A673 (cell line): ENCODE measurements at regions not wholly inside any gene's neighbourhood (a gene's known extent, or its start where the extent isn't known, plus 50 kb on each side); places are given as distances from the start of the nearest gene placed in this dataset.

Experiments used
- BruUV-seq: library from RNA; stranded (reverse); fragments of 400-500 nt; replicated peaks from 2 replicates; lab custom pipeline; 2021; lab: Mats Ljungman, UMichigan
- CTCF ChIA-PET: fragments of 300-600 bp; sonication (Branson Sonifier 250); formaldehyde crosslinking; loops from one replicate; lab custom pipeline; 2022; ENCODE audit warnings: antibody characterized with exemption; lab: Charles Lee
- POLR2A ChIA-PET: fragments of 300-600 bp; sonication (Branson Sonifier 250); formaldehyde crosslinking; loops from one replicate; lab custom pipeline; 2022; ENCODE audit warnings: antibody characterized with exemption; ENCODE audit not compliant: low non-redundant PET; lab: Charles Lee
- DNase-seq: peaks from one replicate; pipeline ENCODE4 v3.0.0-alpha.2; 2015; ENCODE audit warnings: low spot score
- H3K27ac ChIP-seq: fragments of 200-600 bp; sonication (generic); 2 replicates; pipeline ENCODE4 v1.5.1; 2016; ENCODE audit warnings: mixed run types, low read depth, mild to moderate bottlenecking, mixed read lengths, antibody characterized with exemption, low read length; ENCODE audit not compliant: poor library complexity, severe bottlenecking
- H3K27me3 ChIP-seq: fragments of 200-600 bp; sonication (generic); replicated peaks from 2 replicates; pipeline ENCODE4 v1.6.1; 2017; ENCODE audit warnings: mixed run types, low read depth, mild to moderate bottlenecking, mixed read lengths, antibody characterized with exemption, low read length; ENCODE audit not compliant: insufficient read depth, poor library complexity
- H3K36me3 ChIP-seq: fragments of 200-600 bp; sonication (generic); 2 replicates; pipeline ENCODE4 v1.6.1; 2016; ENCODE audit warnings: mixed run types, mild to moderate bottlenecking, mixed read lengths, antibody characterized with exemption, low read length; ENCODE audit not compliant: insufficient read depth, poor library complexity, severe bottlenecking
- H3K4me1 ChIP-seq: fragments of 200-600 bp; sonication (generic); 2 replicates; pipeline ENCODE4 v1.6.1; 2017; ENCODE audit warnings: mixed run types, mild to moderate bottlenecking, mixed read lengths, antibody characterized with exemption, low read length; ENCODE audit not compliant: insufficient read depth, poor library complexity, severe bottlenecking
- H3K4me3 ChIP-seq: fragments of 200-600 bp; sonication (generic); 2 replicates; pipeline ENCODE4 v1.5.1; 2016; ENCODE audit warnings: low read depth, mixed run types, mild to moderate bottlenecking, mixed read lengths, low read length; ENCODE audit not compliant: poor library complexity, severe bottlenecking
- H3K9me3 ChIP-seq: fragments of 200-600 bp; sonication (generic); 2 replicates; pipeline ENCODE4 v1.6.1; 2016; ENCODE audit warnings: mixed run types, low read depth, mild to moderate bottlenecking, mixed read lengths, antibody characterized with exemption, low read length; ENCODE audit not compliant: poor library complexity, severe bottlenecking
- EZH2 ChIP-seq: fragments of 200-600 bp; sonication (generic); IDR thresholded peaks from 2 replicates; pipeline ENCODE4 v1.6.1; 2017; ENCODE audit warnings: borderline replicate concordance, low read depth, mild to moderate bottlenecking, mixed read lengths, antibody characterized with exemption, low read length; ENCODE audit not compliant: poor library complexity, severe bottlenecking
- intact Hi-C: fragments of 100-400 bp; cut with micrococcal nuclease; formaldehyde crosslinking; loops from one replicate; pipeline ENCODE4 v1.10.0; 2022; ENCODE audit not compliant: unreplicated experiment
- TF ChIP-seq, protein P1 (sequence below): fragments of 300-800, 200-600 bp; sonication (generic); conservative IDR thresholded peaks from 2 replicates; pipeline ENCODE4 v1.5.1; 2017; ENCODE audit warnings: low read depth, mild to moderate bottlenecking, antibody characterized with exemption, low read length, moderate library complexity, mixed read lengths

DNA sequence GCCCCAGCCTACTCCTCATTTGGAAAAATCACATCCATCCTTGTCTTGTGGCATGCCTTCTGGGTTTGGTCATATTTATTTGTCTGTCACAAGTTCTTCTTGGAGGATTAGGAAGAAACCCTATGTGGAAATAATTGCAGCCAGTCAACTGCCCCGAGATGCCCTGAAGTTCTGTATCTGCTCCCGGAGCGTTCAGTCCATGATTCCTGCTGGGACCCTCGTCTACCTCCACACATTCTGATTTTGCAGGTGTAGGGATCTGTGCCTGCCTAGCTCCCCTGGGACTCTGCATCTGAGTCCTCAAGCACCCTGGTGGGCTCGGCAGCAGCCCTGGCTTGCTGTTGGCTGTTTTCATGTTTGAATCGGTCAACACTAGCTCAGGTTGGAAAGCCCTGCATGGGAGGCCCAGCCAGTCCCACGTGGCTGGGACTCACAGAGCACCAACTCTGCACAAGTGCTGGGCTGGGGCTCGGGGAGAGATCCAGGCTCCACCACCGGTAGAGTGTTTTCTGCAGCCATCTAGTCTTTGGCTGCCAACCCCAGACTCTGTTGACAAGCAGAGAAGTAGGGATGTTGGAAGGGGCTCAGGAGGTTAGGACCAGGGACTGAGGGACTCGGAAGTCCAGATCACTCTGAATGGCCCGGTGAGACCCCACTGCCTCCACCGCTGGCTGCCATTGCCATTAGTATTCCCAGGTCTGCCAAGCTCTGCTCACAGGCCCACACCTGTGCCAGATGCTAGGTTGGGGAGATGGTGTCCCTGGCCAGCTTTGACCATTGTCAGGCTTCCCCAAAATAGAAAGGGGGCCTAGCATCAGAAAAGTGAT lies 183.5 kb upstream of the CST7 start:
- BruUV-seq = no TSS peak
- Histone ChIP-seq H3K4me1 (peaks cover 30% of the 10 kb centered on the region), H3K4me3 (no peak overlapping the region), H3K27ac (no peak overlapping the region), H3K27me3 (no peaks in the 10 kb centered on the region), H3K36me3 (peaks cover 5% of the 10 kb centered on the region), H3K9me3 (peaks cover 14% of the 10 kb centered on the region)
- no peak for DNase-seq
- intact Hi-C loops = no loop called here
- TF ChIP-seq, protein P1, sequence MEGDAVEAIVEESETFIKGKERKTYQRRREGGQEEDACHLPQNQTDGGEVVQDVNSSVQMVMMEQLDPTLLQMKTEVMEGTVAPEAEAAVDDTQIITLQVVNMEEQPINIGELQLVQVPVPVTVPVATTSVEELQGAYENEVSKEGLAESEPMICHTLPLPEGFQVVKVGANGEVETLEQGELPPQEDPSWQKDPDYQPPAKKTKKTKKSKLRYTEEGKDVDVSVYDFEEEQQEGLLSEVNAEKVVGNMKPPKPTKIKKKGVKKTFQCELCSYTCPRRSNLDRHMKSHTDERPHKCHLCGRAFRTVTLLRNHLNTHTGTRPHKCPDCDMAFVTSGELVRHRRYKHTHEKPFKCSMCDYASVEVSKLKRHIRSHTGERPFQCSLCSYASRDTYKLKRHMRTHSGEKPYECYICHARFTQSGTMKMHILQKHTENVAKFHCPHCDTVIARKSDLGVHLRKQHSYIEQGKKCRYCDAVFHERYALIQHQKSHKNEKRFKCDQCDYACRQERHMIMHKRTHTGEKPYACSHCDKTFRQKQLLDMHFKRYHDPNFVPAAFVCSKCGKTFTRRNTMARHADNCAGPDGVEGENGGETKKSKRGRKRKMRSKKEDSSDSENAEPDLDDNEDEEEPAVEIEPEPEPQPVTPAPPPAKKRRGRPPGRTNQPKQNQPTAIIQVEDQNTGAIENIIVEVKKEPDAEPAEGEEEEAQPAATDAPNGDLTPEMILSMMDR = no peak
- TF ChIP-seq EZH2 = no peak
- CTCF ChIA-PET = interaction anchor here (0.6 kb wide), 1 partner anchor 57 kb away, joined by 3 read pairs; no protein-coding TSS in a partner anchor
- POLR2A ChIA-PET = no interaction called here

GRCh38 chr20:24766143-24766527 lies 182.9 kb upstream of the CST7 start:
- ChIA-PET CTCF (interaction anchor here (0.6 kb wide), 1 partner anchor 58 kb away, joined by 3 read pairs; no protein-coding TSS in a partner anchor), POLR2A (no interaction called here)
- intact Hi-C loops = no loop called here

GRCh38 chr20:24766826-24767622 lies 182.0 kb upstream of the CST7 start:
- CTCF ChIA-PET = no interaction called here
- Histone ChIP-seq H3K36me3 (no peaks in the 10 kb centered on the region), H3K27me3 (no peaks in the 10 kb centered on the region), H3K4me1 (peaks cover 42% of the 10 kb centered on the region), H3K4me3 (no peak overlapping the region), H3K9me3 (no peaks in the 10 kb centered on the region), H3K27ac (peak overlapping the region; percentile 82)
- POLR2A ChIA-PET = no interaction called here
- BruUV-seq = no TSS peak
- TF ChIP-seq, protein P1 = no peak
- no peak for TF ChIP-seq EZH2
- intact Hi-C loops = no loop called here
- DNase-seq = no peak

More at GRCh38 chr20:24766143-24766527, 182.9 kb upstream of the CST7 start:
- DNase-seq = no peak
- TF ChIP-seq EZH2 = no peak
- TF ChIP-seq, protein P1 = no peak
- Histone ChIP-seq H3K9me3 (peaks cover 8% of the 10 kb centered on the region), H3K36me3 (peaks cover 3% of the 10 kb centered on the region), H3K27me3 (no peaks in the 10 kb centered on the region), H3K4me1 (peaks cover 33% of the 10 kb centered on the region), H3K27ac (no peak overlapping the region), H3K4me3 (no peak overlapping the region)
- no TSS peak for BruUV-seq
